ENCODE measurements at regions not wholly inside any gene's neighbourhood (a gene's known extent, or its start where the extent isn't known, plus 50 kb on each side); places are given as distances from the start of the nearest gene placed in this dataset.

GRCh38 chr5:96300976-96301375 lies 132.1 kb downstream of the PCSK1 start:
- TF ChIP-seq CTCF (conservative IDR thresholded peaks at IDR 0.05) (no peak), ZFX (IDR thresholded peaks at IDR 0.05) (no peak)

Data from C4-2B (cell line).